22Rv1 (cell line): ENCODE measurements at regions not wholly inside any gene's neighbourhood (a gene's known extent, or its start where the extent isn't known, plus 50 kb on each side); places are given as distances from the start of the nearest gene placed in this dataset.

Source experiments
- CTCF ChIP-seq: fragments of 450-650 bp; IDR thresholded peaks from 2 replicates; pipeline ENCODE4 v1.5.1; 2017; ENCODE audit warnings: mild to moderate bottlenecking
- ZFX ChIP-seq: fragments of 450-650 bp; IDR thresholded peaks from 2 replicates; pipeline ENCODE4 v1.6.1; 2017; ENCODE audit warnings: antibody characterized with exemption, borderline replicate concordance

GRCh38 chr2:108164318-108164717 lies 75.5 kb upstream of the SULT1C3 start:
- TF ChIP-seq CTCF (no peak), ZFX (no peak)
